Fibroblast of mammary gland (primary cell): ENCODE measurements at regions not wholly inside any gene's neighbourhood (a gene's known extent, or its start where the extent isn't known, plus 50 kb on each side); places are given as distances from the start of the nearest gene placed in this dataset.
"Not testable (repeated sequence)": the region's sequence is repeated elsewhere in the genome, so short reads cannot be mapped to it uniquely, and the experiment has no call there.

Experiments
- DNase-seq: peaks from one replicate; pipeline ENCODE4 v3.0.0-alpha.2; 2010; ENCODE audit warnings: low read depth
- H3K4me3 ChIP-seq: 2 replicates; pipeline ENCODE4 v1.5.1; 2011; ENCODE audit warnings: low read depth, mild to moderate bottlenecking, low read length, moderate library complexity; ENCODE audit not compliant: control insufficient read depth
- CTCF ChIP-seq: conservative IDR thresholded peaks from 2 replicates; pipeline ENCODE4 v1.5.1; 2011; ENCODE audit warnings: low read depth, low read length, inconsistent platforms; ENCODE audit not compliant: control insufficient read depth, insufficient read depth

- no peak for DNase-seq
- H3K4me3 ChIP-seq: no peak overlapping the region
- no peak for TF ChIP-seq CTCF
Observed at GRCh38 chr4:167986044-167986443, 106.3 kb upstream of the ANXA10 start.

GRCh38 chr4:167987285-167987684, 105.1 kb upstream of the ANXA10 start:
- no peak for DNase-seq
- H3K4me3 ChIP-seq: no peak overlapping the region
- no peak for TF ChIP-seq CTCF

GRCh38 chr4:167989815-167990214, 102.5 kb upstream of the ANXA10 start:
- DNase-seq: no peak

GRCh38 chr4:168008112-168008511, 84.2 kb upstream of the ANXA10 start:
- not testable (repeated sequence) for DNase-seq

More at GRCh38 chr4:167989815-167990214, 102.5 kb upstream of the ANXA10 start:
- H3K4me3 ChIP-seq: no peak overlapping the region
- TF ChIP-seq CTCF: no peak

GRCh38 chr4:168019019-168019651, 73.2 kb upstream of the ANXA10 start:
- H3K4me3 ChIP-seq: no peak overlapping the region
- no peak for DNase-seq
- TF ChIP-seq CTCF: no peak

More at GRCh38 chr4:168008112-168008511, 84.2 kb upstream of the ANXA10 start:
- H3K4me3 ChIP-seq: not testable (repeated sequence)

- DNase-seq: no peak
- TF ChIP-seq CTCF: no peak
- H3K4me3 ChIP-seq: no peak overlapping the region
Observed at GRCh38 chr4:168019921-168020320, 72.4 kb upstream of the ANXA10 start.

GRCh38 chr4:168021666-168022065, 70.7 kb upstream of the ANXA10 start:
- TF ChIP-seq CTCF: no peak
- no peak for DNase-seq
- H3K4me3 ChIP-seq: no peak overlapping the region
